ENCODE measurements at regions not wholly inside any gene's neighbourhood (a gene's known extent, or its start where the extent isn't known, plus 50 kb on each side); places are given as distances from the start of the nearest gene placed in this dataset.
"Not testable (repeated sequence)": the region's sequence is repeated elsewhere in the genome, so short reads cannot be mapped to it uniquely, and the experiment has no call there.

DNA sequence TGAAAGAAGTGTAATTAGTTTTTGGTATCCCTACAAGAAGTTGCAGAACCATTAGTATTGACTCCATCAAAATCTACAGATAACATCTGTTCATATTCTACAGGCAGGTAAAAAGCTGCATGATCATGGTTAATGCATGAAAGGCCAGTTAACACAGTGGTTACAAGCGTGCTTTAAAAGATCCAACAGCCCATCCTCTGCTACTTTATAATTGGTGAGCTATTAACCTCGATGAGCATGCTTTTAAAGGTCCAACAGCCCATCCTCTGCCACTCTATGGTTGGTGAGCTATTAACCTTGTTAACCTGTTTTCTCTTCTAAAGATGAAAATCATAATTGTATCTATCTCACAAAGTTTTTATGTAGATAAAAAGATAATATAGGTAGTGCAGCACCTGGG lies 289.3 kb downstream of the DUSP6 start:
- no peak overlapping the region for H3K27ac ChIP-seq
- no peak overlapping the region for H3K9ac ChIP-seq
- H3K9me3 ChIP-seq (ENCODE audit: control insufficient read depth, low read length), result no peaks in the 10 kb centered on the region
- H3K36me3 ChIP-seq (ENCODE audit: control insufficient read depth, insufficient read depth, low read length), result no peaks in the 10 kb centered on the region
- H3K4me1 ChIP-seq, result peaks cover 20% of the 10 kb centered on the region
- no peak overlapping the region for H3K4me3 ChIP-seq (ENCODE audit: low read depth, low read length)
- TF ChIP-seq, protein P1, sequence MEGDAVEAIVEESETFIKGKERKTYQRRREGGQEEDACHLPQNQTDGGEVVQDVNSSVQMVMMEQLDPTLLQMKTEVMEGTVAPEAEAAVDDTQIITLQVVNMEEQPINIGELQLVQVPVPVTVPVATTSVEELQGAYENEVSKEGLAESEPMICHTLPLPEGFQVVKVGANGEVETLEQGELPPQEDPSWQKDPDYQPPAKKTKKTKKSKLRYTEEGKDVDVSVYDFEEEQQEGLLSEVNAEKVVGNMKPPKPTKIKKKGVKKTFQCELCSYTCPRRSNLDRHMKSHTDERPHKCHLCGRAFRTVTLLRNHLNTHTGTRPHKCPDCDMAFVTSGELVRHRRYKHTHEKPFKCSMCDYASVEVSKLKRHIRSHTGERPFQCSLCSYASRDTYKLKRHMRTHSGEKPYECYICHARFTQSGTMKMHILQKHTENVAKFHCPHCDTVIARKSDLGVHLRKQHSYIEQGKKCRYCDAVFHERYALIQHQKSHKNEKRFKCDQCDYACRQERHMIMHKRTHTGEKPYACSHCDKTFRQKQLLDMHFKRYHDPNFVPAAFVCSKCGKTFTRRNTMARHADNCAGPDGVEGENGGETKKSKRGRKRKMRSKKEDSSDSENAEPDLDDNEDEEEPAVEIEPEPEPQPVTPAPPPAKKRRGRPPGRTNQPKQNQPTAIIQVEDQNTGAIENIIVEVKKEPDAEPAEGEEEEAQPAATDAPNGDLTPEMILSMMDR (IDR thresholded peaks at IDR 0.05), result no peak
- H2AFZ ChIP-seq, result no peak overlapping the region
- no peaks in the 10 kb centered on the region for H3K79me2 ChIP-seq
- no peak overlapping the region for H3K4me2 ChIP-seq (ENCODE audit: low read length)
- no peaks in the 10 kb centered on the region for H3K27me3 ChIP-seq (ENCODE audit: control insufficient read depth, insufficient read depth, low read length)

DNA sequence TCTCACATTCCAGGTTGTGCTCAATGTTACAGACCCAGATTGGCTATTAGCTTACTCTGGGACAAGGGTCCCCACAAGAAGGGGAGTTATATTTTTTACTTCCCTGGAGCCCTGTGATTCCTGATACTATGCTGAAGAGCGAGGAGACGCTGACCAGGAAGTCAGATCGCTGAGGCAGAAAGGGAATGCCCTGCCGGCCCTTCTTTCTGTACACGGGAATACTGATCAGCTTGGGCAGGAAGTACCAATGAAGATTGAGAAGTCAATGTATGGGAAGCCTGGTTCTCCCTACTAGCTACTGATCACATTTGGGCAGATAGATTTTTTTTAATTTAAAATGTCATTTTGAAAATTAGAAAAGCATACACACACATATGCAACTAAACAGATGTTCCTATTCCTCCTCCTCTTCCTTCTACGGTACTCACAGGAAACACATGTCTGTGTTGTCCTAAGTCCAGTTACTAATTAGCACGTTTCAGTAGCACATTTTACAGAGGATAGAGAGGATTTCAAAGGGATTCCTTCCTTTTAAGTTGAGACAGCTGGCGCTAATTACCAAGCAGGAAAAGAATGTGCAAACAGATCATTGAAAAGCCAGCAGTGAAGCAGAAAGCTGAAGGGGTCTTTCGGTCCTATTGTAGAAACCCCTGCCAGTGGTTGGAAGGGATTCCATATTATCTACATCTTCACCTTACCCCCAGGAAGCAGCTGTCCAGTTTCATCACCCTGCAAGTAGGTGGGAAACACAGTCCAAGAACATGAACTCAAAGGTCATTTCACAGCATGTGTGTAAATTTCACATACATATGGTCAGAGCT lies 292.4 kb downstream of the DUSP6 start:
- no peak overlapping the region for H3K9ac ChIP-seq
- TF ChIP-seq, protein P1 (IDR thresholded peaks at IDR 0.05), result no peak
- H3K27me3 ChIP-seq (ENCODE audit: control insufficient read depth, insufficient read depth, low read length), result no peaks in the 10 kb centered on the region
- peak overlapping the region; percentile 19 for H2AFZ ChIP-seq
- no peaks in the 10 kb centered on the region for H3K9me3 ChIP-seq (ENCODE audit: control insufficient read depth, low read length)
- H3K4me3 ChIP-seq (ENCODE audit: low read depth, low read length), result no peak overlapping the region
- no peak overlapping the region for H3K4me2 ChIP-seq (ENCODE audit: low read length)
- H3K79me2 ChIP-seq, result no peaks in the 10 kb centered on the region
- peaks cover 24% of the 10 kb centered on the region for H3K4me1 ChIP-seq
- no peak overlapping the region for H3K27ac ChIP-seq
- H3K36me3 ChIP-seq (ENCODE audit: control insufficient read depth, insufficient read depth, low read length), result no peaks in the 10 kb centered on the region

GRCh38 chr12:89059056-89059455 lies 293.2 kb downstream of the DUSP6 start:
- peaks cover 24% of the 10 kb centered on the region for H3K4me1 ChIP-seq
- H3K4me3 ChIP-seq (ENCODE audit: low read depth, low read length), result no peak overlapping the region
- H3K27ac ChIP-seq, result no peak overlapping the region
- H3K9ac ChIP-seq, result no peak overlapping the region
- no peaks in the 10 kb centered on the region for H3K9me3 ChIP-seq (ENCODE audit: control insufficient read depth, low read length)
- H2AFZ ChIP-seq, result peak overlapping the region; percentile 64
- TF ChIP-seq, protein P1 (IDR thresholded peaks at IDR 0.05), result no peak
- H3K36me3 ChIP-seq (ENCODE audit: control insufficient read depth, insufficient read depth, low read length), result no peaks in the 10 kb centered on the region
- no peaks in the 10 kb centered on the region for H3K79me2 ChIP-seq
- no peaks in the 10 kb centered on the region for H3K27me3 ChIP-seq (ENCODE audit: control insufficient read depth, insufficient read depth, low read length)
- no peak overlapping the region for H3K4me2 ChIP-seq (ENCODE audit: low read length)

DNA sequence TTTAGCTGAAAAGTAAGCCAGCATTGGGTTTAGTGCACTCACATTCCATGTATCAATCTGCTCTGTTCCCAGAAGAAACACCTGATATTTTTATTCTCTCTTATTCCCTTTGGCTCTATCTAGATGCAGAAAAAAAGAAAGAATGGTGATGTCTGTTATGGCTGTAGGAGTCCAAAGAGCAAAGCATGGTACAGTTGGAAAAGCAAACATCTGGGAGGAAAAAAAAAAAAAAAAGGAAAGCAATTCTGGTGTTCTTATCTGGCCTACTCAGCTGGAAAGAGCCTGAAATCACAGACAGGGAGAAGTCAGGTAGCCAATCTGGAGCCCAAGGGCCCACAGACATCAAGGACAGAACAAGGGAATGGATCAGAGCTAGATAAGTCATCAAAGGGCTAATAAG lies 293.9 kb downstream of the DUSP6 start:
- no peaks in the 10 kb centered on the region for H3K36me3 ChIP-seq (ENCODE audit: control insufficient read depth, insufficient read depth, low read length)
- peaks cover 24% of the 10 kb centered on the region for H3K4me1 ChIP-seq
- no peak overlapping the region for H3K4me2 ChIP-seq (ENCODE audit: low read length)
- peak overlapping the region; percentile 64 for H2AFZ ChIP-seq
- no peak overlapping the region for H3K9ac ChIP-seq
- TF ChIP-seq, protein P1 (IDR thresholded peaks at IDR 0.05), result no peak
- H3K4me3 ChIP-seq (ENCODE audit: low read depth, low read length), result no peak overlapping the region
- H3K79me2 ChIP-seq, result no peaks in the 10 kb centered on the region
- H3K9me3 ChIP-seq (ENCODE audit: control insufficient read depth, low read length), result no peaks in the 10 kb centered on the region
- H3K27ac ChIP-seq, result peak overlapping the region; percentile 37
- H3K27me3 ChIP-seq (ENCODE audit: control insufficient read depth, insufficient read depth, low read length), result no peaks in the 10 kb centered on the region

GRCh38 chr12:89053817-89054216 lies 298.5 kb downstream of the DUSP6 start:
- H3K9ac ChIP-seq; H3K4me2 ChIP-seq (ENCODE audit: low read length); H3K27ac ChIP-seq; H3K9me3 ChIP-seq (ENCODE audit: control insufficient read depth, low read length); H3K79me2 ChIP-seq; H3K27me3 ChIP-seq (ENCODE audit: control insufficient read depth, insufficient read depth, low read length); H3K36me3 ChIP-seq (ENCODE audit: control insufficient read depth, insufficient read depth, low read length); H3K4me3 ChIP-seq (ENCODE audit: low read depth, low read length); H2AFZ ChIP-seq: not testable (repeated sequence)
- H3K4me1 ChIP-seq, result peaks cover 11% of the 10 kb centered on the region
